Ecto neural progenitor cell (in vitro differentiated cells): ENCODE measurements at regions not wholly inside any gene's neighbourhood (a gene's known extent, or its start where the extent isn't known, plus 50 kb on each side); places are given as distances from the start of the nearest gene placed in this dataset.

Experiments used
- DNase-seq: peaks from one replicate; pipeline ENCODE4 v3.0.0-alpha.2; 2018; ENCODE audit warnings: low spot score

- no peak for DNase-seq
Measured at GRCh38 chr10:128375171-128375570, 248.9 kb upstream of the MKI67 start.

- no peak for DNase-seq
Measured at GRCh38 chr10:128377364-128377987, 251.3 kb upstream of the MKI67 start.

- DNase-seq = no peak
Measured at GRCh38 chr10:128377988-128378387, 251.8 kb upstream of the MKI67 start.

- no peak for DNase-seq
Measured at GRCh38 chr10:128380946-128381345, 254.7 kb upstream of the MKI67 start.

- no peak for DNase-seq
Measured at GRCh38 chr10:128382225-128382624, 256.0 kb upstream of the MKI67 start.

GRCh38 chr10:128384831-128385230 lies 258.6 kb upstream of the MKI67 start:
- peak; percentile 24 for DNase-seq

- peak; percentile 10 for DNase-seq
Measured at GRCh38 chr10:128386231-128386630, 260.0 kb upstream of the MKI67 start.

GRCh38 chr10:128386816-128387604 lies 260.8 kb upstream of the MKI67 start:
- peak; percentile 18 for DNase-seq

GRCh38 chr10:128390596-128390995 lies 264.4 kb upstream of the MKI67 start:
- DNase-seq = no peak

- DNase-seq = no peak
Measured at GRCh38 chr10:128393546-128393945, 267.3 kb upstream of the MKI67 start.

- DNase-seq = no peak
Measured at GRCh38 chr10:128398118-128398517, 271.9 kb upstream of the MKI67 start.

- DNase-seq = no peak
Measured at GRCh38 chr10:128398999-128399398, 272.8 kb upstream of the MKI67 start.

- no peak for DNase-seq
Measured at GRCh38 chr10:128400564-128400963, 274.3 kb upstream of the MKI67 start.

- no peak for DNase-seq
Measured at GRCh38 chr10:128405450-128405849, 279.2 kb upstream of the MKI67 start.

- DNase-seq = no peak
Measured at GRCh38 chr10:128411643-128412042, 285.4 kb upstream of the MKI67 start.

- no peak for DNase-seq
Measured at GRCh38 chr10:128414568-128414967, 288.3 kb upstream of the MKI67 start.

GRCh38 chr10:128416231-128416630 lies 290.0 kb upstream of the MKI67 start:
- DNase-seq = no peak

GRCh38 chr10:128417826-128418225 lies 291.6 kb upstream of the MKI67 start:
- DNase-seq = no peak

GRCh38 chr10:128418819-128419218 lies 292.6 kb upstream of the MKI67 start:
- peak; percentile 35 for DNase-seq

- no peak for DNase-seq
Measured at GRCh38 chr10:128419466-128420019, 293.3 kb upstream of the MKI67 start.

- DNase-seq = no peak
Measured at GRCh38 chr10:128420623-128421022, 294.4 kb upstream of the MKI67 start.

- peak; percentile 30 for DNase-seq
Measured at GRCh38 chr10:128421371-128422160, 295.3 kb upstream of the MKI67 start.

- no peak for DNase-seq
Measured at GRCh38 chr10:128422190-128422589, 296.0 kb upstream of the MKI67 start.
